Inflammatory macrophage (primary cell): ENCODE measurements at regions not wholly inside any gene's neighbourhood (a gene's known extent, or its start where the extent isn't known, plus 50 kb on each side); places are given as distances from the start of the nearest gene placed in this dataset.

Experiments
- DNase-seq, 2 donors: peaks; one replicate each; pipeline ENCODE4 v3.0.0-alpha.2; 2020 to 2022

DNA sequence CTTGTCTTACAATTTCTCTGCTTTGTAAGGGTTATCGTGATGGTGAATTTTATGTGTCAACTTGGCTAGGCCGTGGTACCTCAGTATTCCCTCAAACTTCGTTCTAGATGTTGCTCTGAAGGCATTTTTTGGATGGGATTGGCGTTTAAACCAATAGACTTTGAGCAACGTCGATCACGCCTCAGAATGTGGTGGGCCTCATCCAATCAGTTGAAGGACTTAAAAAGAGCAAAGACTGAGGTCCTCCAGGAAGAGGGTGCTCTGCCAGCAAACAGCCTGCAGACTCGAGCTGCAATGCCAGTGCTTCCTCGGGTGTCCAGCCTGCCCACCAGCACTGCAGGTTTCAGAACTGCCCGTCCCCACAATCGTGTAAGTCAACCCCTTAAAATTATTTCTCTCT lies 145.8 kb upstream of the SALL3 start:
- no peak for DNase-seq

DNA sequence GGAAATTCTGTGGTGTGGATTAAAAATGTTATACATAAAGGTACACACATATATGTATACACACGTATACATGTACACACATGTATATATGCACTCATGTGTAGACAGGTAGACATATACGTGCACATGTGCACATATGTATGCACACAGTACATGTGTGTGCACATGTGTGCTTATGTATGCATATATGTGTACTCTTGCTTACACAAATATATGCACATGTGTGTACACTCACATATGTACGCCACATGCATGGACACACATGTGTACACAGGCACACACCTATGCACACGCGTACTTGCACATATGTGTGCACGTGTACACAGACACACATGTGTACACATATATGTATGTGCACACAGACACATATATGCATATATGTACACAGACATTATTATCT lies 142.8 kb upstream of the SALL3 start:
- DNase-seq: no peak

GRCh38 chr18:78837754-78838153 lies 141.9 kb upstream of the SALL3 start:
- DNase-seq: no peak

GRCh38 chr18:78838183-78838582 lies 141.4 kb upstream of the SALL3 start:
- DNase-seq: no peak

DNA sequence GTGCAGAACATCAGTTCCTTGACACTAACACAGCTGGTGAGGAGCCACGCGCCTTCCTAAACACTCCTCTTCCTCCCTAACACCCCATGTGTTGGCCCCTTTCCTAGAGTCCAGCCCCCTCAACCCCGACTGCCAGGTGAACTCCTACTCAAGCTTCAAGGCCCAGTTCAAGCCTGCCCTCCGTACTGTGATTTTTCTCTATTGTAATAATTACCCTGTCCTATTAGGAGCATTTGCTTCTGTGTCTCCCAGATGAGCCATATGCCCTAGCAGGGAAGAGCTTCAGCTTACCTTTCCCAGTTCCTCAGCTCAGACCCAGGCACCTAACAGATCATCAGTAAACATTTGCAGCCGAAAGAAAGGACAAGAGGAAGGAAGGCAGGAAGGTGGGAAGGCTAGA lies 130.6 kb upstream of the SALL3 start:
- no peak for DNase-seq

DNA sequence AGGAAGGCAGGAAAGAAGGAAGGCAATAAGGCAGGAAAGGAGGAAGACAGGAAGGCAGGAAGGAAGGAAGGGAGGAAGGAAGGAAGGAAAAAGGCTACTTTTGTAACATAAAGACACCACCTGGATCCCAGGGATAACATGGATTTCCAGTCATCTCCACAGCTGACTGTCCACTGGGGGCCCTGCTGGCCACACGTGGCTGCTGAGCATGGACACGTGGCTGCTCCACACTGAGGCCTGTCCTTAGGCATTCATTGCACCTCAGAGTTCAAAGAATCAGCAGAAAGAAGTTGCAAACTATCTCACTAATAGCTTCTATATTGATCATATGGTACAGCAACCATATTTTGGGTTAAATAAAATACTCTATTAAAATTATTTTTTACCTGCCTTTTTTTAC lies 130.2 kb upstream of the SALL3 start:
- no peak for DNase-seq

DNA sequence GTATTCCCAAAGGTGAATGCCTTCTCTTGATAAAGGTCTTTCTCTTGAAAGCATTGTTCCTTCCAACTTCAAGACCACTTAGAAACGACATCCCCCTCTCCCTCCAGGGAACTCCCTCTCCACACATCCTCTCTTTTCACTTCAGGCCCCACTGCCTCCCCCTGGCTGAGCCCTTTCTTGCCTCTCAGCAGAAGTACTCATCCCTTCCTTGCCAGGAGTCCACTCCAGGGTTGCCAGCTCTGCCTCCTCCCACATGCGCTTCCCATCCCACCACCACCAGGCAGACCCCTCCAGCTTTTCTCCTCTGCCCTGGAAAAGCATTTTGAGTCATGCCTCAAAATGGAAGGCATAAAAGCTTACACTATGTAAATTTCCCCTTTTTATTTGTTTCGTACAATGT lies 126.3 kb upstream of the SALL3 start:
- DNase-seq: no peak

- DNase-seq: no peak
Observed at GRCh38 chr18:78855188-78855587, 124.4 kb upstream of the SALL3 start.

DNA sequence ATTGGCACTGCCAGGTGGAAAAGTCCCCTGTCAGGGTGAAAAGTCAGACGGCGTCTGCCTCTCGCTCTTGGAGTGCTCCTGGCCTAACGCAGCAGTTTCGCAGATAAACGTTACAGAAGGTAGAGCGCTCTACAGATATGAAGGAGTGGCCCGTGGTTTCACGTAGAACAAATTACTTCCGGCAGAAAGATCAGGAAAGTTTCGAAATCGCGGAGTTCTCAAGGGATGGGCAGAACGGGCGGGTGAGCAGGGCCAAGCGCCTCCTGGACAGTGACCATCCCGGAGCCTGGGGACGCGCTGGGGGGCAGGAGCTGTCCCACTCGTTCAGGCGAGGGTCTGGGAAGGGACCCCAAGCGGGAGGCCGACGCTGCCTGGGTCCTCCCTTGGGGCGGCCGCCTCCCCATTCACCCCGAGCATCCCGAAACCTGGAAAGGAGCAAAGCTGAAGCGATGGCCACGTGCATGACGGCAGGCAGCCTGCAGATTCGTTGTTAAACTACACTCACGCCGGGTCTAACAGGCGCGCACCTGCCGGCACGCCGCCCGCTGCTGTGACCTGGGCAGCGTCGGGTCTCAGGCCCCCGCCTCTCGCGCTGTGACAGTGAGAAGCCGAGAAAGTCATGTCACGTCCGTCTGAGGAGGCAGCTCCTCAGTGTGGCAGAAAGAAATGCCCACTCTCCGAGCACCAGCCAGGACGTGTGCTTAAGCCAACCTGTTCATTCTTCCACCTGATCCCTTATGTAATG lies 122.9 kb upstream of the SALL3 start:
- no peak for DNase-seq

DNA sequence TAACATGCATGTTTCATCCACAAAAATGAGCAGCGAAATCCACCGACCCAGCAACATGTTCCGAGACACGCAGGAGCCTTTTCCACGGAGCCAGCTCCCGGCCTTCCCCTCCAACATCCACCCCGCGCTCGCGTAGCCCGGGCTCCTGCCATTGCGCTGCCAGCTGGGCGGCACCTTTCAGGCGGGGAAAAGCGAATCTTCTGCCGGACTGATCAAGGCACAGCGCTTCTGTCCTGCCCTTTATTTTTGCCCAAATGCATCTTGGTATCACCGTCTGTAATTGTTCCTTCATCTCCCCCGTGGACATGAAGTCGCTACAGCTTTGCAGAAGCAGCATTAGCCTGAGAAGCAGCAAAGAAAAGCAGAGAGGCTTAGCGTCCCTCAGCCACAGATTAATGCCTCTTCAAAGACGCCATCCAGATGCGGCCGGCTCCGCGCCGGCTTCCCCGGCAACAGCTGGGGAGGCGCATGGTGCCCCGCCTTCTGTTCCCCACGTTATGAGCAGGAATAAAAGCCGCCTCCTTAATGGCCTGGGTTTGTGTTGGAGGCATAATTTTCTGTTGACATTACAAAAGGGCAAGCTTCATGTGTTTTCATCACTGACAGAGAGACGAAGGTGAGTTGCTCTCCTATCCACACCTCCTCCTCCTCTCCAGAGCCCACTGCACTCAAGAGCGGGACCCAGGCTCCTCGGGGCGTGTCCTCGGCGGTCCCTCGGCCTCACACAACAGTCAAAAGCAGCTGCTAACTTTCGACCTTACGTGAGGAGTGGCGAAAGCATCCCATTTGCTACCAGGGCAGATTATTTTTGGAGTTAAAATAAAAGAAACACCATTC lies 122.1 kb upstream of the SALL3 start:
- DNase-seq: no peak

DNA sequence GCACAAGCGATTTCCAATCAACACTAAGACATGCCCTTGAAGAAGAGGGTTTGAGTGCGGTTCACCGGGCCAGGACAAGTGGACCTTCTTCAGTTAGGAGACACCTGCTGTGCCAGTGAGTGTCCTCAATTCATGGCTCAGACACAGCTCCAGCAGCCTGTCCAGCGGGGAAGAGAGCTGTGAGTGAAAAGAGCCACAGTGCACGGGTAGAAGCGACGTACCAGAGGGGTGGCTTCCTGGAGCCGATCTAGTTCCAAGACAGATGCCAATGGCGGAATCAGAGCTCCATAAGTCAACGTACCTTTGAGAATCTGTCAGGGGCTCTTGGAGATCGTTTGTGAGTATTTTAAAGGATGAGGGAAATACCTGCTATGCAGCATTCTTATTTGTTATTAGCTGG lies 119.9 kb upstream of the SALL3 start:
- no peak for DNase-seq

DNA sequence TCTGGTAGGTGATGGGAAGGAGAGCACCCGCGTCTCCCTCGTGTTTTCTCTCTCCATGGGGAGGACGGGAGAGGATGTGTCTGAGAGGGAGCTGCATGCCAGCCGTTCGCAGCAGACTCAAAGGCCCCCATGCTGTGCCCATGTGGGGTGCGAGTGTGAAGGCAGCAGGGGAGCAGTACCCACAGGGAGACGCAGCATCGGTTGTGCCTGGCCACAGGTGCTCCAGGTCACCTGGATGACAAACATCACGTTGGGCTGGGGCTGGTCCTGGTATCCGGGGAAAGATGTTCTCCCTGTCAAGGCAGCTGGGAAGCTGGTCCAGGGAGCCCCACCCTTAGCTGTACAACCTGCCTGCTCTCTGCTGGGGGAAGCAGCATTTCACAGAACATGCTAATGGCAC lies 119.5 kb upstream of the SALL3 start:
- DNase-seq: no peak

DNA sequence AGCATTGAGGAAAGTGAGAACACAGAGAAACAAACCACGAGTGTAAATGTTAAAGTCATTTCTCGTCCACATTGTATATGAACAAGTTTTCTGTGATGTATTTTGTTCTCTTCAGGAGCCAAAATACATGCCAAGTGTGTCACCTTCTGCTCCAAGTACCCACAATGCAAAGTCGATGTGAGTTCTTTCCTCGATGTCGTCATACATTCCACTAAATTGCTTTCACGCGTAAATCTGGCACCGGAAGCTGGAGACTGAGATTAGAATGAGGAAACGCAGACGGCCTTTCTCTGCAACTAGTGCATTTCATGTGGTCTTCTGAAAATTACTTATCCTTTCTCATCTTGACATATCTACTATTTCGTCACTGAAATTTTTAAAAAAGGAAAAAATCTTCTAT lies 118.5 kb upstream of the SALL3 start:
- no peak for DNase-seq

- DNase-seq: no peak
Observed at GRCh38 chr18:78861706-78862105, 117.9 kb upstream of the SALL3 start.

DNA sequence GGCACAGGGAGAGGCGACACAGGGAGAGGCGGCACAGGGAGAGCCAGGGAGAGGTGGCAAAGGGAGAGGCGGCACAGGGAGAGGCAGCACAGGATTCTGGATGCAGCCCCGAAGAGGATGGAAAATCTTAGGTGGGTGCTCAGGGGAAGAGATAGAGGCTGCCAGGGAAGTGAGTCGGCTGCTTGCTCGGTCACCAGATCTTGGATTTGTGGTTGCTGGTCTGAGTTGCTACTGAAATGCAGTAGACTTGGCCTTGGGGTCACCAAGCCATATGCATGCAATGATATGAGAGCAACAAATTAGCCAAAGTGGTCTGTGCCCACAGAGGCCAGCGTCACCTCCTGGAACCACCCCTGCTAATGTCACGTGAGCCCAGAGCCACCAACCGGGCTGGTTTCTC lies 117.2 kb upstream of the SALL3 start:
- no peak for DNase-seq

- no peak for DNase-seq
Observed at GRCh38 chr18:78865056-78865598, 114.5 kb upstream of the SALL3 start.

DNA sequence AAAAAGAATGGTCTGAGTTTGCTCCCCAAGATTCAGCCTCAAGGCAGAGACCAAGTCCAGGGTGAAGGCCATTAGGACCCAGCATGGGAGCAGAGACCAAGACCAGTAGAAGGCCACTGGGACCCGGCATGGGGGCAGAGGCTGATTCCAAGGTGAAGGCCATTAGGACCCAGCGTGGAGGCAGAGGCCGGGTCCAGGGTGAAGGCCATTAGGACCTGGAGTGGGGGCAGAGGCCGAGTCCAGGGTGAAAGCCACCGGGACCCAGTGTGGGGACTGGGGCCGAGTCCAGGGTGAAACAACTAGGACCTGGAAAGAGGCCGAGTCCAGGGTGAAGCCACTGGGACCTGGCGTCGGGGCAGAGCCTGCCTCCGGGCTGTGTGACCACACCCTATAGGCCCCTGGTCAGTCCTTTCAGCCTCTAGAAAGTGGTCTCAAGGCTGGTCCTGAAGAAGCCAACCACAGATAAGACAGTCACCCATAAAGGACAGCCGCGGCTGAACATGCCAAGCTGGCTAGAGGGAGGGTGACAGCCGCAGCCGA lies 113.8 kb upstream of the SALL3 start:
- no peak for DNase-seq

GRCh38 chr18:78867131-78867530 lies 112.5 kb upstream of the SALL3 start:
- no peak for DNase-seq

DNA sequence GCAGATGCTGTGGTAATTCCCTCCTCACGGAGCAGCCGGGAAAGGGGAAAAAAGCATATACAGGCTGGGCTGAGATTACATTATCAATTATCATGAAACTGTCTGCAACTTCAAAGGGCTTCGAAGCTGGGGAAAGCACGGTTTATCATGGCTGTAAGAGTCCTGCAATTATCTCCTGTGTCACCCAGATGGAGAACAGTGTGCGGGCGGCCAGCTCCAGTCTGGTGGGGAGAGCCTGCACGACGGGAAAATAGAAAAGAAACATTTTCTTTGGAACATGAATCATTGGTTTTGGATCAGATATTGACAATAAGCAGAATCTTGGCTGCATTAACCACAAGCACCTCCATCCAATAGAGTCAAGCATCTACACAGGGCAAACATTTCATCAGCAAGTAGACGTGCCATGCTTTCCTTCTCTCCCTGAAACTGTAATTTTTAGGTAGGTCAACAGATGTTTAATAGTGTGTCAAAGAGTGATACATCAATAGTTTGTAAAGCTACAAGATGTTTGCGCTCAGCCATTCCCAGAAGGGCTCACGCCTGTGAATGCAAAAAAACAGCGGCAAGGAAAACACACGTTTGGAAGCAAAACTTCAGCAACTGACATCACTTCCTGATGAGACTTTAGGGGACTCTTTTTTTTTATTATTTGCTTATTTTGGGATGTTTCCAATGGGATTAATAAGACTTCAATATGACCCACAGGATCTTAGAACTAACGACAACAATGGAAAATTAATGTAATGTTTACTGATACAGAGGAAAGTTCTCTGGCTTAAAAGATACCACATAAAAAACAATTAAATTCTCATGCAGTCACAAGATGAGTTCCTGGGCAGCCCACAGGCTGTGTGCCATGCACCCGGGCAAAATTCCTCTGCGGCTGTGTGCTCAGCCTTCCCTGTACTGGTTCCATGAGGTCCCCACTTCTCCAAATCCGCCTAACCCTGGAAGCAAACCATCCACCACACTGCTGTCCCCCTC lies 111.0 kb upstream of the SALL3 start:
- no peak for DNase-seq

GRCh38 chr18:78871618-78872017 lies 108.0 kb upstream of the SALL3 start:
- DNase-seq: no peak

DNA sequence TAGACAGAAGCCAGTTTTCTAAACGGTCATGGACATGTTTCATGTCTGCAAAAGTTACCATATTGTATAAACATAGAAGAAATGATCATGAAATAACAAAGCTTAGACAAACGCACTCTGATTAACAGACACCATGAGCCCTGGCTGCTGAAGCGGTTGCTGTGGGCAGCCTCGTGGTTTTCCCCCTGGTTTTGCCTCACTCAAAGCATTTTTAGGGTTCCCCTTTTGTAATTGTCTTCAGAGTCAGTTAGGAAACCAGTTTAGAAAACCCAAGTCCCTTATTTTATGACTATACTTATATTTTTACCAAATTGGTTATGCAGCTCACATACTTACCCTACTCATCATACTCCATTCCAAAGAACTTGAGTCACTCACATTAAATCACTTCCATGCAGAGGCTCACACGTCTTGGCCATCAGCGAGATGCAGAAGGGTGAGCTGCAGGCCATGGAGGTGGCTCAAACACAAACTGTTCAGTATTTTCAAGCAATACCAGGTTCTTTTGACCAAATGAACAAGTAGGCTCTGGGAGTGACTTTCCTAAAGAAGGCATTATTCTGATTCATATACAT lies 105.6 kb upstream of the SALL3 start:
- DNase-seq: peak; percentile 14 to 35
